ENCODE measurements at regions not wholly inside any gene's neighbourhood (a gene's known extent, or its start where the extent isn't known, plus 50 kb on each side); places are given as distances from the start of the nearest gene placed in this dataset.

DNA sequence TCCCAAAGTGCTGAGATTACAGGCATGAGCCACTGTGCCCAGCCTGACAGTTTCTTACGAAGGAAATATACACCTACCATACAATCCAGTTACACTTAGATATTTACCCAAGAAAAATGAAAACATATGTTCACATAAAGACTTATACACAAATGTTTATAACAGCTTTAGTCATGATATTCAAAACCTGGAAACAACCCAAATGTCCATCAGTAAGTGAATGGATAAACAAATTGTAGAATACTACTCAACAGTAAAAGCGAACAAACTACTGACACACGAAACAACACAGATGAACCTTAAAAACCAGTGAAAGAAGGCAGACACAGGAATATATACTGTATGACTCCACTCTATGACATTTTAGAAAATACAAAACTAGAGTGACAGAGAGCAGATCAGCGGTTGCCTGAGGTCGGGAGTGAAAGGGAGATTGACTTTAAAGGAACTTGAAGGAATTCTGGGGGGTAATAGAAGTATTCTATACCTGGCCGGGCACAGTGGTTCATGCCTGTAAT is 83.6 kb downstream of the SPRING1 start:
- TF ChIP-seq, protein P1, sequence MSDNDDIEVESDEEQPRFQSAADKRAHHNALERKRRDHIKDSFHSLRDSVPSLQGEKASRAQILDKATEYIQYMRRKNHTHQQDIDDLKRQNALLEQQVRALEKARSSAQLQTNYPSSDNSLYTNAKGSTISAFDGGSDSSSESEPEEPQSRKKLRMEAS (IDR thresholded peaks at IDR 0.05): no peak
- TF ChIP-seq POLR2A (IDR thresholded peaks at IDR 0.05; ENCODE audit: low read length) (no peak), MAZ (IDR thresholded peaks at IDR 0.05; ENCODE audit: borderline replicate concordance, low read depth, low read length) (no peak), CHD2 (IDR thresholded peaks at IDR 0.05; ENCODE audit: low read length, partially characterized antibody) (no peak), ZC3H11A (IDR thresholded peaks at IDR 0.05) (no peak), CEBPB (IDR thresholded peaks at IDR 0.05) (no peak)
- TF ChIP-seq, protein P2, sequence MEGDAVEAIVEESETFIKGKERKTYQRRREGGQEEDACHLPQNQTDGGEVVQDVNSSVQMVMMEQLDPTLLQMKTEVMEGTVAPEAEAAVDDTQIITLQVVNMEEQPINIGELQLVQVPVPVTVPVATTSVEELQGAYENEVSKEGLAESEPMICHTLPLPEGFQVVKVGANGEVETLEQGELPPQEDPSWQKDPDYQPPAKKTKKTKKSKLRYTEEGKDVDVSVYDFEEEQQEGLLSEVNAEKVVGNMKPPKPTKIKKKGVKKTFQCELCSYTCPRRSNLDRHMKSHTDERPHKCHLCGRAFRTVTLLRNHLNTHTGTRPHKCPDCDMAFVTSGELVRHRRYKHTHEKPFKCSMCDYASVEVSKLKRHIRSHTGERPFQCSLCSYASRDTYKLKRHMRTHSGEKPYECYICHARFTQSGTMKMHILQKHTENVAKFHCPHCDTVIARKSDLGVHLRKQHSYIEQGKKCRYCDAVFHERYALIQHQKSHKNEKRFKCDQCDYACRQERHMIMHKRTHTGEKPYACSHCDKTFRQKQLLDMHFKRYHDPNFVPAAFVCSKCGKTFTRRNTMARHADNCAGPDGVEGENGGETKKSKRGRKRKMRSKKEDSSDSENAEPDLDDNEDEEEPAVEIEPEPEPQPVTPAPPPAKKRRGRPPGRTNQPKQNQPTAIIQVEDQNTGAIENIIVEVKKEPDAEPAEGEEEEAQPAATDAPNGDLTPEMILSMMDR (IDR thresholded peaks at IDR 0.05): no peak
